Calu3 (cell line): ENCODE measurements at regions not wholly inside any gene's neighbourhood (a gene's known extent, or its start where the extent isn't known, plus 50 kb on each side); places are given as distances from the start of the nearest gene placed in this dataset.

Experiments used
- BruUV-seq: library from RNA; stranded (reverse); fragments of 400-500 nt; replicated peaks from 2 replicates; lab custom pipeline; 2021; lab: Mats Ljungman, UMichigan
- CTCF ChIA-PET: fragments of 300-600 bp; sonication (Branson Sonifier 250); formaldehyde crosslinking; loops from one replicate; lab custom pipeline; 2022; ENCODE audit warnings: antibody characterized with exemption; lab: Charles Lee
- DNase-seq: peaks from one replicate; pipeline ENCODE4 v3.0.0; 2022
- H3K27ac Mint-ChIP-seq: one replicate; pipeline ENCODE4 v1.8.0; 2022; ENCODE audit warnings: mixed read lengths; ENCODE audit not compliant: unreplicated experiment
- H3K27me3 Mint-ChIP-seq: one replicate; pipeline ENCODE4 v1.8.0; 2022; ENCODE audit warnings: mixed read lengths; ENCODE audit not compliant: unreplicated experiment
- H3K36me3 Mint-ChIP-seq: one replicate; pipeline ENCODE4 v1.8.0; 2022; ENCODE audit warnings: mild to moderate bottlenecking, moderate library complexity, mixed read lengths; ENCODE audit not compliant: insufficient read depth, unreplicated experiment
- H3K4me1 Mint-ChIP-seq: one replicate; pipeline ENCODE4 v1.8.0; 2022; ENCODE audit warnings: mild to moderate bottlenecking, low read depth, mixed read lengths; ENCODE audit not compliant: unreplicated experiment
- H3K4me3 Mint-ChIP-seq: one replicate; pipeline ENCODE4 v1.8.0; 2022; ENCODE audit warnings: mild to moderate bottlenecking, low read depth, moderate library complexity, mixed read lengths; ENCODE audit not compliant: unreplicated experiment
- H3K9me3 Mint-ChIP-seq: one replicate; pipeline ENCODE4 v1.8.0; 2022; ENCODE audit warnings: low read depth, mixed read lengths; ENCODE audit not compliant: unreplicated experiment
- intact Hi-C: fragments of 100-400 bp; cut with micrococcal nuclease; formaldehyde crosslinking; loops from one replicate; pipeline ENCODE4 v1.10.0; 2022; ENCODE audit not compliant: unreplicated experiment
- TF ChIP-seq, protein P1 (sequence below): fragments of 200-600 bp; IDR thresholded peaks from one replicate; pipeline ENCODE4 v1.8.0; 2022; ENCODE audit warnings: antibody characterized with exemption; ENCODE audit not compliant: unreplicated experiment

DNA sequence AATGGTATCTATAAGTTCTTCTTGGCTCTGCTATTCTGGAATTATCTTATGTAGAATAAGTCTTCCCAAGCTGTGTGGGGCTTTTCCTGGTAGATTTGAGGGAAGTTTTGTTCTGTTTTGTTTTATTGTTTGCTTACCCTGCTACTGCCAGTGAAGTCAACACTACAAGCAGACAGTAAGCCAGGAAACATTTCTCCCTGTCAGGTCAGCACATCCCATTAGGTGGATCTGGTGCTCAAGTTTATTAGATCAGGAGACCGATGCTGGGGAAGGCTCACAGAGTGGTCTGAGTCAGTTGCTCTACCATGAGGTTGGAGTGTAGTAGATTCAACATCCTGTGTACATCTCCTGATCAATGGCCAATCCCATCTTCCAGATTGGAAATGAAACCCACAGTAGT lies 79.1 kb downstream of the ADRB2 start:
- Mint-ChIP-seq H3K27me3 (no peaks in the 10 kb centered on the region), H3K4me3 (no peak overlapping the region), H3K36me3 (peaks cover 5% of the 10 kb centered on the region), H3K4me1 (peaks cover 32% of the 10 kb centered on the region), H3K27ac (no peak overlapping the region), H3K9me3 (no peaks in the 10 kb centered on the region)
- TF ChIP-seq, protein P1, sequence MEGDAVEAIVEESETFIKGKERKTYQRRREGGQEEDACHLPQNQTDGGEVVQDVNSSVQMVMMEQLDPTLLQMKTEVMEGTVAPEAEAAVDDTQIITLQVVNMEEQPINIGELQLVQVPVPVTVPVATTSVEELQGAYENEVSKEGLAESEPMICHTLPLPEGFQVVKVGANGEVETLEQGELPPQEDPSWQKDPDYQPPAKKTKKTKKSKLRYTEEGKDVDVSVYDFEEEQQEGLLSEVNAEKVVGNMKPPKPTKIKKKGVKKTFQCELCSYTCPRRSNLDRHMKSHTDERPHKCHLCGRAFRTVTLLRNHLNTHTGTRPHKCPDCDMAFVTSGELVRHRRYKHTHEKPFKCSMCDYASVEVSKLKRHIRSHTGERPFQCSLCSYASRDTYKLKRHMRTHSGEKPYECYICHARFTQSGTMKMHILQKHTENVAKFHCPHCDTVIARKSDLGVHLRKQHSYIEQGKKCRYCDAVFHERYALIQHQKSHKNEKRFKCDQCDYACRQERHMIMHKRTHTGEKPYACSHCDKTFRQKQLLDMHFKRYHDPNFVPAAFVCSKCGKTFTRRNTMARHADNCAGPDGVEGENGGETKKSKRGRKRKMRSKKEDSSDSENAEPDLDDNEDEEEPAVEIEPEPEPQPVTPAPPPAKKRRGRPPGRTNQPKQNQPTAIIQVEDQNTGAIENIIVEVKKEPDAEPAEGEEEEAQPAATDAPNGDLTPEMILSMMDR: no peak
- intact Hi-C loops: no loop called here
- CTCF ChIA-PET: interaction anchor here (0.6 kb wide), 1 partner anchor 175 kb away, joined by 3 read pairs; no protein-coding TSS in a partner anchor
- no peak for DNase-seq
- no TSS peak for BruUV-seq

DNA sequence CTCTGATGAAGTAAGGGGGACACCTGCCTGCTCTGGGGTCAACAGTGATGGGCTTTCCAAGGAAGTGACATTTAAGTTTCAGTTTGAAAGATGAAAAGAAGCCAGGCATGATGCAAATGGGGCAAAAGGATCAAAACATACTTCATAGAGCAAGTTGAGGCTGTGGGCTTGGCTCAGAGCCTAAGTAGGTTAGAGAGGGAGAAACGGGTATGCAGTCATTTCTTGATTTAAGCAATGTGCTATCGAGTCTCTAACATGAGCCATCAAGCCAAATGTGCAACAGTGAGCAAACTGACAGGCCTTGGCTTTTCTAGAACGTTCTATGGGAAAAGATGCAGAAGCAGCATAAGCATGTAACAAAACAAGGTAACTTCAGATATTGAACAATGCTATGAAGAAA lies 80.6 kb downstream of the ADRB2 start:
- Mint-ChIP-seq H3K9me3 (no peaks in the 10 kb centered on the region), H3K4me3 (no peak overlapping the region), H3K36me3 (peaks cover 17% of the 10 kb centered on the region), H3K27ac (peak overlapping the region; percentile 8), H3K4me1 (peaks cover 47% of the 10 kb centered on the region), H3K27me3 (no peaks in the 10 kb centered on the region)
- TF ChIP-seq, protein P1: no peak
- CTCF ChIA-PET: no interaction called here
- intact Hi-C loops: no loop called here
- no peak for DNase-seq
- BruUV-seq: no TSS peak

DNA sequence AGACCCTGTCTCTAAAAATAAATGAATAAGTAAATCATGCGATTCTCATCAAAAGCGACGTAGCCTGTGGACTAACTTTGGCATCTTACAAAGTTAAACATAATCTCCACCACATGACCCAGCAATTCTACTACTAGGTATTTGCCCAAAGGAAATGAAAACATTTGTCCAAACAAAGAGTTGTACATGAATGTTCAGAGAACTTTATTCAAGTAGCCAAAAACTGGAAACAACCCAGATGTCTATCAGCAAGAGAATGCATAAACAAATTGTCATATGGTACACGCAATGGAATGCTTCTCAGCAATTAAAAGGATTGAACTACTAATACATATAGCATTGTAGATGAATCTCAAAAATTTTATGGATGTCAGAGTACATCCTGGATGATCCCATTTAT lies 82.6 kb downstream of the ADRB2 start:
- intact Hi-C loops: no loop called here
- CTCF ChIA-PET: interaction anchor here (2.2 kb wide), 1 partner anchor 170 kb away, joined by 13 read pairs; no protein-coding TSS in a partner anchor
- no peaks in the 10 kb centered on the region for H3K27me3 Mint-ChIP-seq
- TF ChIP-seq, protein P1: no peak
- no peaks in the 10 kb centered on the region for H3K9me3 Mint-ChIP-seq
- H3K4me1 Mint-ChIP-seq: peaks cover 67% of the 10 kb centered on the region
- no peak overlapping the region for H3K4me3 Mint-ChIP-seq
- DNase-seq: no peak
- H3K36me3 Mint-ChIP-seq: peaks cover 17% of the 10 kb centered on the region
- H3K27ac Mint-ChIP-seq: peak overlapping the region; percentile 93
- BruUV-seq: no TSS peak

DNA sequence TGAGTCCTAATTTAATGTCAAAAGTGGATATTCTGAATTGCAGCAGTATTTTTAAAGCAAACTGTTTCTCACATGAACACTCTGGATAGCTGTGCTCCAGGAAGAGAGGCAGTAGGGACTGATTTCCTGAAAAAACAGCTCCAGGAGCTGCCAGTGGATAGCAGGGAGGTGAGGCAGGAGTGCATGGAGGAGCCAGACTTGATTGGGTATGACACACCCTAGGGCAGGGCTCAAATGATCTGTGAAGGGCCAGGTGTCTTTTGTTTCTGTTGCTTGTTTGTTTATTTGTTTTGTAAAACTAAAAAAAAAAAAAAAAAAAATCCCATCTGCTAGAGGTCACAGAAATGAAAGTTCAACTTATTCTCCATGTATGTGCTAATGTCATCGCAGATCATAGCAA lies 83.4 kb downstream of the ADRB2 start:
- no TSS peak for BruUV-seq
- H3K27ac Mint-ChIP-seq: peak overlapping the region; percentile 93
- CTCF ChIA-PET: interaction anchor here (2.2 kb wide), 1 partner anchor 171 kb away, joined by 13 read pairs; no protein-coding TSS in a partner anchor

More for the DNA sequence above, 83.4 kb downstream of the ADRB2 start:
- DNase-seq: peak; percentile 17
- H3K4me3 Mint-ChIP-seq: peak overlapping the region; percentile 7
- H3K36me3 Mint-ChIP-seq: peaks cover 17% of the 10 kb centered on the region
- H3K4me1 Mint-ChIP-seq: peaks cover 75% of the 10 kb centered on the region
- TF ChIP-seq, protein P1: no peak
- intact Hi-C loops: loop anchor here (2.0 to 5.0 kb wide), 2 partner anchors 57 to 318 kb away; no protein-coding TSS in a partner anchor
- no peaks in the 10 kb centered on the region for H3K9me3 Mint-ChIP-seq
- H3K27me3 Mint-ChIP-seq: no peaks in the 10 kb centered on the region
